Inflammatory macrophage treated with lipopolysaccharide for 4 hours (primary cell): ENCODE measurements at regions not wholly inside any gene's neighbourhood (a gene's known extent, or its start where the extent isn't known, plus 50 kb on each side); places are given as distances from the start of the nearest gene placed in this dataset.
"Not testable (repeated sequence)": the region's sequence is repeated elsewhere in the genome, so short reads cannot be mapped to it uniquely, and the experiment has no call there.

ENCODE experiments used
- DNase-seq: peaks from one replicate; pipeline ENCODE4 v3.0.0-alpha.2; 2020

- no peak for DNase-seq
Measured at GRCh38 chrX:829145-829544, 198.6 kb downstream of the SHOX start.

GRCh38 chrX:828411-828959, 197.9 kb downstream of the SHOX start:
- DNase-seq, result no peak

GRCh38 chrX:826448-826847, 195.9 kb downstream of the SHOX start:
- no peak for DNase-seq

- DNase-seq, result no peak
Measured at GRCh38 chrX:825991-826390, 195.4 kb downstream of the SHOX start.

GRCh38 chrX:823073-823472, 192.5 kb downstream of the SHOX start:
- DNase-seq, result not testable (repeated sequence)

- no peak for DNase-seq
Measured at GRCh38 chrX:821327-822107, 190.9 kb downstream of the SHOX start.

- no peak for DNase-seq
Measured at GRCh38 chrX:819684-820083, 189.1 kb downstream of the SHOX start.

- no peak for DNase-seq
Measured at GRCh38 chrX:817759-818300, 187.2 kb downstream of the SHOX start.

GRCh38 chrX:817147-817546, 186.6 kb downstream of the SHOX start:
- DNase-seq, result not testable (repeated sequence)

- no peak for DNase-seq
Measured at GRCh38 chrX:816411-816810, 185.8 kb downstream of the SHOX start.

GRCh38 chrX:810186-810585, 179.6 kb downstream of the SHOX start:
- no peak for DNase-seq

- no peak for DNase-seq
Measured at GRCh38 chrX:809081-809480, 178.5 kb downstream of the SHOX start.

GRCh38 chrX:806586-806985, 176.0 kb downstream of the SHOX start:
- DNase-seq, result no peak

- no peak for DNase-seq
Measured at GRCh38 chrX:805988-806387, 175.4 kb downstream of the SHOX start.

- DNase-seq, result no peak
Measured at GRCh38 chrX:805103-805670, 174.6 kb downstream of the SHOX start.

GRCh38 chrX:802846-803245, 172.3 kb downstream of the SHOX start:
- DNase-seq, result no peak

GRCh38 chrX:799808-800207, 169.2 kb downstream of the SHOX start:
- no peak for DNase-seq

- DNase-seq, result no peak
Measured at GRCh38 chrX:794311-794710, 163.7 kb downstream of the SHOX start.

GRCh38 chrX:793216-793770, 162.7 kb downstream of the SHOX start:
- no peak for DNase-seq

GRCh38 chrX:791479-792034, 161.0 kb downstream of the SHOX start:
- DNase-seq, result no peak

- DNase-seq, result no peak
Measured at GRCh38 chrX:790783-791360, 160.3 kb downstream of the SHOX start.

- no peak for DNase-seq
Measured at GRCh38 chrX:790041-790506, 159.5 kb downstream of the SHOX start.

- DNase-seq, result no peak
Measured at GRCh38 chrX:789096-789495, 158.5 kb downstream of the SHOX start.
